Sigmoid colon (tissue), 4 donors: ENCODE measurements at regions not wholly inside any gene's neighbourhood (a gene's known extent, or its start where the extent isn't known, plus 50 kb on each side); places are given as distances from the start of the nearest gene placed in this dataset.
"Not testable (repeated sequence)": the region's sequence is repeated elsewhere in the genome, so short reads cannot be mapped to it uniquely, and the experiment has no call there.

Experiments
- CTCF ChIP-seq, 4 experiments: fragments of 450-650 bp in 3 of 4; fragments of 200-600 bp in 1 of 4; IDR thresholded peaks; one replicate each; pipeline ENCODE4 v1.5.1; 2016 to 2019; ENCODE audit warnings: antibody characterized with exemption in 4 of 4, mild to moderate bottlenecking in 3 of 4, moderate library complexity in 2 of 4
- EP300 ChIP-seq, 4 donors: sonication (generic); formaldehyde crosslinking; IDR thresholded peaks; one replicate each; pipeline ENCODE4 v1.6.1; 2017; ENCODE audit warnings: antibody characterized with exemption in 4 of 4

GRCh38 chr9:63704456-63704855, 1580.6 kb downstream of the FOXD4L5 start:
- not testable (repeated sequence) for TF ChIP-seq EP300, CTCF (IDR thresholded peaks at IDR 0.05)
